ENCODE measurements at regions not wholly inside any gene's neighbourhood (a gene's known extent, or its start where the extent isn't known, plus 50 kb on each side); places are given as distances from the start of the nearest gene placed in this dataset.

DNA sequence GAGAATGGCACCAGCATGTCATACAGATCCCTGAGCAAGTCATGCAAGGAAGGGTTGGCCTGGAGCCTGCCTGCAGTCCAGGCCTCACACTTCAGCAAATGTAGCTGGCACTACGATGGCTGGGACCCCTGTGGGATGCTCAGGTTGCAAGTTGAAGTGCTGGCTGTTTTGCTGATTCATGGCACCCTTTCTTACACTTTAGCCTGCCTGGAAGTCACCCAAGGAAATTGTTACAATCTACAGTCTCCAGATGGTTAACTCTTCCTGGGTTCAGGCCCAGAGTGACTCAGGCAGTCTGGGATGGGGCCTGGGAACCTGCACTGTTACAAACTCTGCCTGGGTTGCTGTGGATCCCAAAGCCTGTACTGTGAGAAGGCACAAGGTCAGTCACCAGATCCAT lies 91.0 kb upstream of the SLC6A11 start:
- H3K27ac ChIP-seq (ENCODE audit: low read length), result no peak overlapping the region
- ChIA-PET CTCF (interaction anchor here (0.7 kb wide), 1 partner anchor 209 kb away, joined by 10 read pairs; no protein-coding TSS in a partner anchor), POLR2A (no interaction called here)
- ATAC-seq, result no peak
- no peak for TF ChIP-seq TCF7L2 (IDR thresholded peaks at IDR 0.05; ENCODE audit: low read depth, low read length)
- TF ChIP-seq, protein P1, sequence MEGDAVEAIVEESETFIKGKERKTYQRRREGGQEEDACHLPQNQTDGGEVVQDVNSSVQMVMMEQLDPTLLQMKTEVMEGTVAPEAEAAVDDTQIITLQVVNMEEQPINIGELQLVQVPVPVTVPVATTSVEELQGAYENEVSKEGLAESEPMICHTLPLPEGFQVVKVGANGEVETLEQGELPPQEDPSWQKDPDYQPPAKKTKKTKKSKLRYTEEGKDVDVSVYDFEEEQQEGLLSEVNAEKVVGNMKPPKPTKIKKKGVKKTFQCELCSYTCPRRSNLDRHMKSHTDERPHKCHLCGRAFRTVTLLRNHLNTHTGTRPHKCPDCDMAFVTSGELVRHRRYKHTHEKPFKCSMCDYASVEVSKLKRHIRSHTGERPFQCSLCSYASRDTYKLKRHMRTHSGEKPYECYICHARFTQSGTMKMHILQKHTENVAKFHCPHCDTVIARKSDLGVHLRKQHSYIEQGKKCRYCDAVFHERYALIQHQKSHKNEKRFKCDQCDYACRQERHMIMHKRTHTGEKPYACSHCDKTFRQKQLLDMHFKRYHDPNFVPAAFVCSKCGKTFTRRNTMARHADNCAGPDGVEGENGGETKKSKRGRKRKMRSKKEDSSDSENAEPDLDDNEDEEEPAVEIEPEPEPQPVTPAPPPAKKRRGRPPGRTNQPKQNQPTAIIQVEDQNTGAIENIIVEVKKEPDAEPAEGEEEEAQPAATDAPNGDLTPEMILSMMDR (IDR thresholded peaks at IDR 0.05), result no peak
- TF ChIP-seq POLR2AphosphoS5 (IDR thresholded peaks at IDR 0.05; ENCODE audit: low read depth, low read length), result no peak
- no peak for TF ChIP-seq SIN3A (IDR thresholded peaks at IDR 0.05; ENCODE audit: borderline replicate concordance, insufficient read depth, low read depth, low read length)
- TF ChIP-seq, protein P2, sequence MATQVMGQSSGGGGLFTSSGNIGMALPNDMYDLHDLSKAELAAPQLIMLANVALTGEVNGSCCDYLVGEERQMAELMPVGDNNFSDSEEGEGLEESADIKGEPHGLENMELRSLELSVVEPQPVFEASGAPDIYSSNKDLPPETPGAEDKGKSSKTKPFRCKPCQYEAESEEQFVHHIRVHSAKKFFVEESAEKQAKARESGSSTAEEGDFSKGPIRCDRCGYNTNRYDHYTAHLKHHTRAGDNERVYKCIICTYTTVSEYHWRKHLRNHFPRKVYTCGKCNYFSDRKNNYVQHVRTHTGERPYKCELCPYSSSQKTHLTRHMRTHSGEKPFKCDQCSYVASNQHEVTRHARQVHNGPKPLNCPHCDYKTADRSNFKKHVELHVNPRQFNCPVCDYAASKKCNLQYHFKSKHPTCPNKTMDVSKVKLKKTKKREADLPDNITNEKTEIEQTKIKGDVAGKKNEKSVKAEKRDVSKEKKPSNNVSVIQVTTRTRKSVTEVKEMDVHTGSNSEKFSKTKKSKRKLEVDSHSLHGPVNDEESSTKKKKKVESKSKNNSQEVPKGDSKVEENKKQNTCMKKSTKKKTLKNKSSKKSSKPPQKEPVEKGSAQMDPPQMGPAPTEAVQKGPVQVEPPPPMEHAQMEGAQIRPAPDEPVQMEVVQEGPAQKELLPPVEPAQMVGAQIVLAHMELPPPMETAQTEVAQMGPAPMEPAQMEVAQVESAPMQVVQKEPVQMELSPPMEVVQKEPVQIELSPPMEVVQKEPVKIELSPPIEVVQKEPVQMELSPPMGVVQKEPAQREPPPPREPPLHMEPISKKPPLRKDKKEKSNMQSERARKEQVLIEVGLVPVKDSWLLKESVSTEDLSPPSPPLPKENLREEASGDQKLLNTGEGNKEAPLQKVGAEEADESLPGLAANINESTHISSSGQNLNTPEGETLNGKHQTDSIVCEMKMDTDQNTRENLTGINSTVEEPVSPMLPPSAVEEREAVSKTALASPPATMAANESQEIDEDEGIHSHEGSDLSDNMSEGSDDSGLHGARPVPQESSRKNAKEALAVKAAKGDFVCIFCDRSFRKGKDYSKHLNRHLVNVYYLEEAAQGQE (IDR thresholded peaks at IDR 0.05; ENCODE audit: insufficient read depth in 1 of 2, low read depth in 2 of 2, low read length in 1 of 2), result no peak
- H3K4me1 ChIP-seq (ENCODE audit: control insufficient read depth, insufficient read depth, low read length), result no peaks in the 10 kb centered on the region
- no peaks in the 10 kb centered on the region for H3K36me3 ChIP-seq (ENCODE audit: control insufficient read depth, insufficient read depth, low read length)
- no peaks in the 10 kb centered on the region for H3K27me3 ChIP-seq (ENCODE audit: control insufficient read depth, insufficient read depth, low read length)
- no peak for DNase-seq (ENCODE audit: low read depth, low spot score)
- H3K9me3 ChIP-seq (ENCODE audit: control insufficient read depth, insufficient read depth, low read depth, low read length), result no peaks in the 10 kb centered on the region
- no peak overlapping the region for H3K4me3 ChIP-seq (ENCODE audit: low read depth in 2 of 2, low read length in 2 of 2)
- no TSS peak for BruUV-seq (replicated peaks)
- intact Hi-C loops (cut with micrococcal nuclease; ENCODE audit: unreplicated experiment), result no loop called here
- in situ Hi-C loops (cut with HindIII; ENCODE audit: low pct_unique_long_range_greater_than_20kb, low sequenced_read_pairs), result no loop called here

DNA sequence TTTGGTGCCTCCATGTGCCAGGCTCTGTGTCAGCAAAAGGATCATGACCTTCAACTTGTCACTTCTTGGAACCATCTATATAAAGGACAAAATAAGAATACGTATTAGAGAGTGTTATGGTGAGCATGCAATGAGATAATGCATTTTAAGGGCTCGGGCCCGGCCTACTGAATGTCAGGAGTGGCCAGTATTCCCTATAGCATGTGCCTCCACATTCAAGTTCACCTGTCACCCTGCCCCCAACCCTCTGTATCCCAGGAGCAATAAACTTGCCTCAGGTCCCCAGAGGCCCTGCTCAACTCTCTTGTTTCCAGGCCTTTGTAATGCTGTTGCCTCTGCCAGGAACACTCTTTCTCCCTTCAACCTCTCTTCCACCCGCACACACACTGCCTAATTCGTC lies 90.2 kb upstream of the SLC6A11 start:
- TF ChIP-seq, protein P1 (IDR thresholded peaks at IDR 0.05), result no peak
- no peak for TF ChIP-seq SIN3A (IDR thresholded peaks at IDR 0.05; ENCODE audit: borderline replicate concordance, insufficient read depth, low read depth, low read length)
- no peak for TF ChIP-seq POLR2AphosphoS5 (IDR thresholded peaks at IDR 0.05; ENCODE audit: low read depth, low read length)
- TF ChIP-seq, protein P2 (IDR thresholded peaks at IDR 0.05; ENCODE audit: insufficient read depth in 1 of 2, low read depth in 2 of 2, low read length in 1 of 2), result no peak
- no peak for TF ChIP-seq TCF7L2 (IDR thresholded peaks at IDR 0.05; ENCODE audit: low read depth, low read length)
- Histone ChIP-seq H3K27ac (ENCODE audit: low read length) (no peak overlapping the region), H3K4me1 (ENCODE audit: control insufficient read depth, insufficient read depth, low read length) (no peaks in the 10 kb centered on the region), H3K36me3 (ENCODE audit: control insufficient read depth, insufficient read depth, low read length) (no peaks in the 10 kb centered on the region), H3K27me3 (ENCODE audit: control insufficient read depth, insufficient read depth, low read length) (no peaks in the 10 kb centered on the region), H3K9me3 (ENCODE audit: control insufficient read depth, insufficient read depth, low read depth, low read length) (no peaks in the 10 kb centered on the region), H3K4me3 (ENCODE audit: low read depth in 2 of 2, low read length in 2 of 2) (no peak overlapping the region)
- intact Hi-C loops (cut with micrococcal nuclease; ENCODE audit: unreplicated experiment), result no loop called here
- no peak for DNase-seq (ENCODE audit: low read depth, low spot score)
- no peak for ATAC-seq
- in situ Hi-C loops (cut with HindIII; ENCODE audit: low pct_unique_long_range_greater_than_20kb, low sequenced_read_pairs), result no loop called here
- BruUV-seq (replicated peaks), result no TSS peak
- ChIA-PET CTCF (no interaction called here), POLR2A (no interaction called here)
